ENCODE measurements at regions not wholly inside any gene's neighbourhood (a gene's known extent, or its start where the extent isn't known, plus 50 kb on each side); places are given as distances from the start of the nearest gene placed in this dataset.
A peak's percentile ranks its signal among the peaks of the same experiment; 100 is the strongest.
"Not testable (repeated sequence)": the region's sequence is repeated elsewhere in the genome, so short reads cannot be mapped to it uniquely, and the experiment has no call there.

DNA sequence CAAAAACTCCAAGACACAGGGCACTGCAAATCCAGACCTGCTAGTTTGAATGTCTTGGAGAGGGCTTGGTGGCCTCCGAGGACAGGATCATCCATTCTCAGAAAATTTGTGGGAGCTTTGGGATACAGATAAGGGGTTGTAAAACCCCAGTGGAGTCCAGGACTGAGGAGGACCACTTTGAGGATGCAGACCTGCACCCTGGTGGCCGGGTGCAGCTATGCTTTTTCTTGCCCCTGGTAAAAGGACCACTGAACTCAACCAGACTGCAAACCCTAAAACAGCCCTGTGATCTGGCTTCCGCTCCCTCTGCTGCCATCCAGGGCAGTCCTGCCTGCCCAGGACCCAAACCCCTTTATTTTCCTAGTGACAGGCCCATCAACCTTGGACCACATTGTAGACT is 169.5 kb upstream of the DAAM1 start:
- no peak for DNase-seq

- DNase-seq = no peak
Observed at GRCh38 chr14:59020382-59020781, 168.1 kb upstream of the DAAM1 start.

DNA sequence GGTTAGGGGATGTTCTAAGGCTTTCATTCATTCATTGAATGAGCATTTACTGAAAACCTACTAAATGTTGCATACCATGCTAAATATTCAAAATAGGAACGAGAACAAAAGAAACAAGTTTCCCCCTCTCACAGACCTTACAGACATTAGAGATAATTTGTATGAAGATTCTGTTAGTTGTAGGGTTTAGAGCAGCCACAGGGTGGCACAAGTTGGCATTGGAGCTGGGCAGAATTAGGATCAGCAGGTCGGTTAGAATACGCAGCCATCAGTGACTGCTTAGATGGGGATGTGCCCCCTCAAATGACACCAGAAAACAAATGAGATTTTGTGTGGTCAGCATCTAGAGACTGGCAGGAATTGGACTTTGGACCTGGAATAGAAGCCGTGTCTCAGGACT is 166.3 kb upstream of the DAAM1 start:
- no peak for DNase-seq

- no peak for DNase-seq
Observed at GRCh38 chr14:59026081-59026480, 162.4 kb upstream of the DAAM1 start.

DNA sequence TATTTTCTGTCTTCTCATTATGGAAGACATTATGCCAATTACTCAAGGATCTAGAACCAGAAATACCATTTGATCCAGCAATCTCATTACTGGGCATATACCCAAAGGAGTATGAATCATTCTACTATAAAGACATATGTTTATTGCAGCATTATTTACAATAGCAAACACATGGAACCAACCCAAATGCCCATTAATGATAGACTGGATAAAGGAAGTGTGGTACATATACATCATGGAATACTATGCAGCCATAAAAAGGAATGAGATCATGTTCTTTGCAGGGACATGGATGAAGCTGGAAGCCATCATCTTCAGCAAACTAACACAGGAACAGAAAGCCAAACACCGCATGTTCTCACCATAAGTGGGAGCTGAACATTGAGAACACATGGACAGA is 161.8 kb upstream of the DAAM1 start:
- not testable (repeated sequence) for DNase-seq

DNA sequence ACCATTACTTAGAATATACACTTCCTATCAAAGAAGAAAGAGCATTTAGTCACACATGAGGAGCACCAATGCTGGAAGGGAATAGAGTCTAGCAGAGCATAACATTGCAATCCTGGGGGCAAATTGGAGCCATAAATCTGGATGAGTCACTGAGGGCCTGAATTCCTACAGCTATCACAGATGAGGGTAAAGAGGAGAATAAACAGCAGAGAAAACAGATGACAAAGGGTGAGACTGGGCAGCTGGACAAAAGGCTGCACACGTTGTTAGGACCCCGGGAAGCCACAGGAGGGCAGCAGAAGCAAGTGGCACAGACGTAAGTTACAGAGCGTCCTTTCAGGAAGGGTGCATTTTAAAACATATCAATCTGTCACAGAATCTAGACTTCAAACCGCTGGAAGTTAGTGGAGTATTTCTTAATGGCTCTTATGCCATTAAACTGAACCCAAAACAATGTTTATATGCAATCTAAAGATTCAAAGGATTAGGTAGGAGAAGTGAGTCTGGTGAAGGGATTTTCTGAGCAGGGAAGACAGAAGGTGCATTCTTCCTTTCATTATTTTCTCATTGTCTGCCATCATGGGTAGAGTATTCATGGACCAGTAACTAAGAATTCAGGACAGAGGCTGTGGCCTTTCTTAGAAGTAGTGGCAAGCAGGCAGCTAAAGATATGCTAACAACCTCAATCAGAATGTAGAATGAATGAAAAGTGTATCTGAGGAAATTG is 159.8 kb upstream of the DAAM1 start:
- peak; percentile 25 to 29 for DNase-seq

GRCh38 chr14:59032826-59033225 is 155.6 kb upstream of the DAAM1 start:
- no peak for DNase-seq

- DNase-seq = no peak
Observed at GRCh38 chr14:59036134-59036533, 152.3 kb upstream of the DAAM1 start.

DNA sequence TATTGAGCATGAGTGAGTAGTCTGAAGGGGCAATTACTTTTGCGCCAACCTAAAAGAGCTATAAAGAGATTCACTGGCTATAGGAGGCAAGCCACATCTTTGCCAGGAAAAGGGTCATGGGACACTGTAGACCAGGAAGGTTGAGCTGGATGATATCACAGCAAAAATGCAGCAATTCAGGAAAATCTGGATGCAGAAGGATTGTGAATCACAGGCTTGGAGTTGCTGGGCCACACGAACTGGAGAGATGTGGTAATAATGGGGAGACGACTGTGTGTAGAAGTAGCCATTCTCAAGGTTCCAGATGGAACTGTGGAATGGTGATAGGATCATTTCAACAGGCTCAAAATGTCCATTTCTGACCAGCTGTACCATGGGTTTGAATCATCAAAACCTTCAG is 151.4 kb upstream of the DAAM1 start:
- DNase-seq = no peak

GRCh38 chr14:59037620-59038019 is 150.8 kb upstream of the DAAM1 start:
- no peak for DNase-seq

- no peak for DNase-seq
Observed at GRCh38 chr14:59038746-59039145, 149.7 kb upstream of the DAAM1 start.

DNA sequence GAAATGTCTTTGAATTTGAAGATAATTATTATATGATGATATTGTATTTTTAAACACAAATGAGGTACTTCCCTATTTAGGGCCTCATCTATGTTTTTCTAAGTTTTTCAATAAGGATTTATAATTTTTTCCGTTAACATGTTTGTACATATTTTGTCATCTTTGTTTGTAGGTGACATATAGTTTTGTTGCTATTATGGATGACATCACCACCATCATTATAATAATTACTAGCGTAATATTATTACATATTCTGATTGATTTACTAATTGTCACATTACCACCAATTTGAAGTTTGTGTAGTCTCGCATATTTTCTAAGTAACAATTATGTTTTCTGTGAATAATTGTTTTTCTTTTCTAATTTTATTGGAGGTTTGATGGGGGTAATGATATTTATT is 147.2 kb upstream of the DAAM1 start:
- DNase-seq = no peak

DNA sequence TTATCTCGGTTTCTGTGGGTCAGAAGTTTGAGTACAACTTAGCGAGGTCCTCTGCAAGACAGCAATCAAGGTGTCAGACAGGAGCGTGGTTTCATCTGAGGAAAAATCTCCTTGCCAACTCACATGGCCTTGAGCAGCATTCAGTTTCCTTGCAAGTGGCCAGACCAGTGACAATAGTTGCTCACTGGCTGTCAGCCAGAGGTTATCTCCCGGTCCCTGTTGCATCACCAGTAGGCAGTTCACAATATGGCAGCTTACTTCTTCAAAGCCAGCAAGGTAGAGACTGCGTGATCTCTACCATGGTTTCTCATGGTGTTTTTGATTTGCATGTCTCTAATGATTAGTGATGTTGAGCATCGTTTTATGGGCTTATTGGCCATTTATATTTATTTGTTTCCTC is 143.8 kb upstream of the DAAM1 start:
- no peak for DNase-seq

DNA sequence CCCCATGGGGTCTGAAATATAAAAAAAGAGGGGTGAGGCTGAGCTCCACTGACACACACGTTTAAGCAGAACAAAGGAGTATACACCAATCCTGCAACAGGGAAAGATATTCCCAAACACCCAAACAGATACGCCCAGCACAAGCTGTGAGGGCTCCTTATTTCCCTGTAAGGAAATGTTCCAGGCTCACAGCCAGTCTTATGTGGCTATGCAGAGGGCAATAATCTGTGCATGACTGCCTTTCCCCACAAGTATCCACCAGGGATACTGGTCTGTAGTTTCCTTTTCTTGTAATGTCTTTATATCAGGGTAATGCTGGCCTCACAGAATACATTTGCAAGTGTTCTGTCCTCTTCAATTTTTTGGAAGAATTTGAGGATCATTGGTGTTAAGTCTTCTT is 141.7 kb upstream of the DAAM1 start:
- DNase-seq = no peak

DNA sequence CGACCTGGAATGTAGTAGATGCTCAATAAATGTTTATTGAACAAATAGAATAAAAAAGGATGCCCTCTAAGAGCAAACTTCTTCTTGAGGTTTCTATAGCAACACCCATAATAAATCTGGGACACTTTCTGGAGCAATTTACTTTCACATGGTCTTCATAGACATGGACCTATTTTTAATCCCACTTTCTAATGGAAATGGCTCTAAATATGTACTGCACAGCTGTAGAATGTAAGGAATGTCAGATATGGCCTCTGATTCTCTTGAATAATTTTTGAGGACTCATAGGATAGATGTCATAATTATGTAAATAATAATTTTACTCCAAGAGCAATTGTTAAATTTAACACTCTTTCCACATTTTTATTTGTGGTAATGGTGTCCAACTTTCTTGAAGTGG is 133.5 kb upstream of the DAAM1 start:
- no peak for DNase-seq

GRCh38 chr14:59055439-59056045 is 132.9 kb upstream of the DAAM1 start:
- peak in 1 of 2 experiments; percentile 51 for DNase-seq

DNA sequence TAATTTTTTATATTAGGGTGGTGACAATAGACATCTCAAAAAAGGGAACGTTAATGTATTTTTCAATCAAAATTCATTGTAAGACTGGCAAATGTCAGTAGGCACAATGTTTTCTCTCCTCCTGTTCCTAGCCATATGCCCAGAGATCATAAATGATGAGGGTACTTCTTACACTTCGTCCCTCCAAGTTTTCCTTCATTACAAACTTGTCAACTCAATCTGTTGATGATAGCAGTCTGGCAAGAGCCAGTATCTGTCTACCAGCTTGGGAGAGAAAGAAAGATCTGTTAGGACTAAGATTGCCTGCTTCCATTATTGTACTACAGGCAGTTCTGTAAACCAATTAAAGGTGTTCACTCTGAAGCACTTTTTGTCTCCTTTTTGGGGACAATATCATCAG is 130.9 kb upstream of the DAAM1 start:
- no peak for DNase-seq

DNA sequence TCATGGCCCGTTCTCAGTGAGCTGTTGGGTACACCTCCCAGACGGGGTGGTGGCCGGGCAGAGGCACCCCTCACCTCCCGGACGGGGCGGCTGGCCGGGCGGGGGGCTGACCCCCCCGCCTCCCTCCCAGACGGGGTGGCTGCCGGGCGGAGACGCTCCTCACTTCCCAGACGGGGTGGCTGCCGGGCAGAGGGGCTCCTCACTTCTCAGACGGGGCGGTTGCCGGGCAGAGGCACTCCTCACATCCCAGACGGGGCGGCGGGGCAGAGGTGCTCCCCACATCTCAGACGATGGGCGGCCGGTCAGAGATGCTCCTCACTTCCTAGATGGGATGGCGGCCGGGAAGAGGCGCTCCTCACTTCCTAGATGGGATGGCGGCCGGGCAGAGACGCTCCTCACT is 129.7 kb upstream of the DAAM1 start:
- DNase-seq = not testable (repeated sequence)

GRCh38 chr14:59060841-59061240 is 127.6 kb upstream of the DAAM1 start:
- no peak for DNase-seq

GRCh38 chr14:59061292-59061691 is 127.2 kb upstream of the DAAM1 start:
- DNase-seq = no peak

- DNase-seq = no peak
Observed at GRCh38 chr14:59063259-59063658, 125.2 kb upstream of the DAAM1 start.

DNA sequence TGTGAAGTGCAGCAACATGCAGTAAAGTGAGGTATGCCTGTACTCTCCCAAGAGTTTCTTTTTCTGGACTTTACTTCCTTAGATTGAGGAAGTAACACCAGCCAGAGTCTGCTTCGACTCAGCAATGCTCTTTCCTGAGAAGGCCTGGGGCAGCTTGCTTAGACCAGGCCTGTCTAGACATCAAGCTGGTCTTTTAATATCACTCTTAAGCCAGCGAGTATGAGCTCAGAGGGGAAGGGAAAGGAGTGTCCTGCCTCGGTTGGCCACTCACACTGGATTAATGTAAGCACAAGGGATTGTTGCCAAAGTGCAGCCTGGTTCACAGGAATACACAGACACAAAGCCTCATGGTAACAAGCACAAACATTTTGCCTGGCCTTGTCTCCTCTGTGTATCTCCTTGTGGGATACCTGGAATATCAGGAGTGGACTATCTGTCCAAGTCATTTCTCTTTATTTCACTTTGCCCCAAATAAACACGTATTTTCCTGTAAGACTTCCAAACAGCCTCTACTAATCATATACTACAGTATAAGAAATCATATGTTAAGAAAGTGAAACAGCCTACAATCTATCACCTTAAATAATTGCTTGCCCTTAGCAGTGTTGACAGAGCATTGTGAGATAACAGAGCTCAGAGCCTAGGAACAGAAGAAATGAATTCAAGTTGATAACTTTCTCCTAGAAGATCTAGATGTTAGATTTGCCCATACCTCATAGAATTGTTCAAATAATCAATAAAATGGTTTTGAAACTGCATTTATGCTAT is 121.2 kb upstream of the DAAM1 start:
- no peak for DNase-seq

GRCh38 chr14:59069163-59069854 is 119.2 kb upstream of the DAAM1 start:
- DNase-seq = no peak

DNA sequence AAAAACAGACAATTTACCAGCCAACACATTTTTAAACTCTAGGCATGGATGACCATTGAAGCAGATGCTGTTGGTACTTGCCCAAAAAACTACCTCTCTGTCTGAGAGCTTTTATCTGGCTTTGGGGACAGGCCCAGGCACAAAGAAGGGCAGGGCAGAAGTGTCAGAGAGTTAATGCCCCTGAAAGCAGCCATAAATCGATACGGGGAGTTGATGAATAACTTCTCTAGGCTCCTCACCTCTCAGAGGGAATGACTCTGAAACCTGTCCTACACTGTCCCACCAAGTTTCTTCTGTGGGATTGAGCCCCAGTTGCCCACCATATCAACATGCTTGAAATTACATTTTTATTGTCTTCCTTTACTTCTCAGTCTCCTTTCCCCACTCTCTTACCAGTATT is 113.0 kb upstream of the DAAM1 start:
- no peak for DNase-seq

Measured in NCI-H187 (cell line).